ENCODE measurements at regions not wholly inside any gene's neighbourhood (a gene's known extent, or its start where the extent isn't known, plus 50 kb on each side); places are given as distances from the start of the nearest gene placed in this dataset.

- DNase-seq (ENCODE audit: low read depth, low spot score), result no peak
- no peaks in the 10 kb centered on the region for H3K9me3 ChIP-seq (ENCODE audit: insufficient read depth, low read length)
- no peaks in the 10 kb centered on the region for H3K36me3 ChIP-seq (ENCODE audit: insufficient read depth, insufficient read length, low read length)
- TF ChIP-seq ZNF274 (IDR thresholded peaks at IDR 0.05; ENCODE audit: low read depth, low read length) (no peak), SUZ12 (IDR thresholded peaks at IDR 0.05; ENCODE audit: extremely low read depth, insufficient read depth, insufficient read length) (no peak), YY1 (IDR thresholded peaks at IDR 0.05; ENCODE audit: insufficient read depth, insufficient read length) (no peak)
- no peaks in the 10 kb centered on the region for H3K27me3 ChIP-seq (ENCODE audit: insufficient read depth, insufficient read length)
- H3K4me1 ChIP-seq (ENCODE audit: insufficient read depth, insufficient read length), result no peaks in the 10 kb centered on the region
- no peak overlapping the region for H3K9ac ChIP-seq (ENCODE audit: insufficient read length, low read depth)
- no peak overlapping the region for H3K4me3 ChIP-seq (ENCODE audit: insufficient read length, low read depth)
These were observed 177.3 kb upstream of the TMEM72 start for GRCh38 chr10:44733501-44734488.

GRCh38 chr10:44742248-44742647, 168.9 kb upstream of the TMEM72 start:
- no peaks in the 10 kb centered on the region for H3K9me3 ChIP-seq (ENCODE audit: insufficient read depth, low read length)
- no peak overlapping the region for H3K4me3 ChIP-seq (ENCODE audit: insufficient read length, low read depth)
- no peaks in the 10 kb centered on the region for H3K27me3 ChIP-seq (ENCODE audit: insufficient read depth, insufficient read length)
- no peaks in the 10 kb centered on the region for H3K36me3 ChIP-seq (ENCODE audit: insufficient read depth, insufficient read length, low read length)
- TF ChIP-seq SUZ12 (IDR thresholded peaks at IDR 0.05; ENCODE audit: extremely low read depth, insufficient read depth, insufficient read length), result no peak
- no peak for TF ChIP-seq YY1 (IDR thresholded peaks at IDR 0.05; ENCODE audit: insufficient read depth, insufficient read length)
- TF ChIP-seq ZNF274 (IDR thresholded peaks at IDR 0.05; ENCODE audit: low read depth, low read length), result no peak
- no peak overlapping the region for H3K9ac ChIP-seq (ENCODE audit: insufficient read length, low read depth)
- H3K4me1 ChIP-seq (ENCODE audit: insufficient read depth, insufficient read length), result no peaks in the 10 kb centered on the region
- DNase-seq (ENCODE audit: low read depth, low spot score), result no peak

- no peak overlapping the region for H3K9ac ChIP-seq (ENCODE audit: insufficient read length, low read depth)
- no peaks in the 10 kb centered on the region for H3K36me3 ChIP-seq (ENCODE audit: insufficient read depth, insufficient read length, low read length)
- peaks cover 5% of the 10 kb centered on the region; the same call in 1 of the 2 replicates for H3K9me3 ChIP-seq (ENCODE audit: insufficient read depth, low read length)
- no peaks in the 10 kb centered on the region for H3K4me1 ChIP-seq (ENCODE audit: insufficient read depth, insufficient read length)
- DNase-seq (ENCODE audit: low read depth, low spot score), result no peak
- no peak overlapping the region for H3K4me3 ChIP-seq (ENCODE audit: insufficient read length, low read depth)
- no peaks in the 10 kb centered on the region for H3K27me3 ChIP-seq (ENCODE audit: insufficient read depth, insufficient read length)
- TF ChIP-seq ZNF274 (IDR thresholded peaks at IDR 0.05; ENCODE audit: low read depth, low read length) (no peak), SUZ12 (IDR thresholded peaks at IDR 0.05; ENCODE audit: extremely low read depth, insufficient read depth, insufficient read length) (no peak), YY1 (IDR thresholded peaks at IDR 0.05; ENCODE audit: insufficient read depth, insufficient read length) (no peak)
These were observed 167.6 kb upstream of the TMEM72 start for GRCh38 chr10:44743535-44743934.

GRCh38 chr10:44745920-44746319, 165.2 kb upstream of the TMEM72 start:
- Histone ChIP-seq H3K9ac (ENCODE audit: insufficient read length, low read depth) (no peak overlapping the region), H3K27me3 (ENCODE audit: insufficient read depth, insufficient read length) (no peaks in the 10 kb centered on the region), H3K4me1 (ENCODE audit: insufficient read depth, insufficient read length) (no peaks in the 10 kb centered on the region), H3K36me3 (ENCODE audit: insufficient read depth, insufficient read length, low read length) (no peaks in the 10 kb centered on the region), H3K4me3 (ENCODE audit: insufficient read length, low read depth) (no peak overlapping the region), H3K9me3 (ENCODE audit: insufficient read depth, low read length) (peaks cover 5% of the 10 kb centered on the region; the same call in 1 of the 2 replicates)
- TF ChIP-seq YY1 (IDR thresholded peaks at IDR 0.05; ENCODE audit: insufficient read depth, insufficient read length) (no peak), ZNF274 (IDR thresholded peaks at IDR 0.05; ENCODE audit: low read depth, low read length) (no peak), SUZ12 (IDR thresholded peaks at IDR 0.05; ENCODE audit: extremely low read depth, insufficient read depth, insufficient read length) (no peak)
- DNase-seq (ENCODE audit: low read depth, low spot score), result no peak

- DNase-seq (ENCODE audit: low read depth, low spot score), result no peak
- Histone ChIP-seq H3K9ac (ENCODE audit: insufficient read length, low read depth) (no peak overlapping the region), H3K4me1 (ENCODE audit: insufficient read depth, insufficient read length) (no peaks in the 10 kb centered on the region), H3K27me3 (ENCODE audit: insufficient read depth, insufficient read length) (no peaks in the 10 kb centered on the region), H3K9me3 (ENCODE audit: insufficient read depth, low read length) (peaks cover 5% of the 10 kb centered on the region; the same call in 1 of the 2 replicates), H3K4me3 (ENCODE audit: insufficient read length, low read depth) (no peak overlapping the region), H3K36me3 (ENCODE audit: insufficient read depth, insufficient read length, low read length) (no peaks in the 10 kb centered on the region)
- TF ChIP-seq SUZ12 (IDR thresholded peaks at IDR 0.05; ENCODE audit: extremely low read depth, insufficient read depth, insufficient read length) (no peak), ZNF274 (IDR thresholded peaks at IDR 0.05; ENCODE audit: low read depth, low read length) (no peak), YY1 (IDR thresholded peaks at IDR 0.05; ENCODE audit: insufficient read depth, insufficient read length) (no peak)
These were observed 163.5 kb upstream of the TMEM72 start for GRCh38 chr10:44747593-44748172.

GRCh38 chr10:44749151-44749550, 162.0 kb upstream of the TMEM72 start:
- Histone ChIP-seq H3K9ac (ENCODE audit: insufficient read length, low read depth) (no peak overlapping the region), H3K4me1 (ENCODE audit: insufficient read depth, insufficient read length) (no peaks in the 10 kb centered on the region), H3K27me3 (ENCODE audit: insufficient read depth, insufficient read length) (no peaks in the 10 kb centered on the region), H3K36me3 (ENCODE audit: insufficient read depth, insufficient read length, low read length) (no peaks in the 10 kb centered on the region), H3K9me3 (ENCODE audit: insufficient read depth, low read length) (peaks cover 5% of the 10 kb centered on the region; the same call in 1 of the 2 replicates), H3K4me3 (ENCODE audit: insufficient read length, low read depth) (no peak overlapping the region)
- DNase-seq (ENCODE audit: low read depth, low spot score), result no peak
- TF ChIP-seq SUZ12 (IDR thresholded peaks at IDR 0.05; ENCODE audit: extremely low read depth, insufficient read depth, insufficient read length) (no peak), ZNF274 (IDR thresholded peaks at IDR 0.05; ENCODE audit: low read depth, low read length) (no peak), YY1 (IDR thresholded peaks at IDR 0.05; ENCODE audit: insufficient read depth, insufficient read length) (no peak)
